Caco-2 (cell line): ENCODE measurements at regions not wholly inside any gene's neighbourhood (a gene's known extent, or its start where the extent isn't known, plus 50 kb on each side); places are given as distances from the start of the nearest gene placed in this dataset.

Experiments
- BruUV-seq: library from RNA; stranded (reverse); fragments of 400-500 nt; replicated peaks from 2 replicates; lab custom pipeline; 2021; lab: Mats Ljungman, UMichigan
- CTCF ChIA-PET: fragments of 300-600 bp; sonication (Branson Sonifier 250); formaldehyde crosslinking; loops from one replicate; lab custom pipeline; 2022; ENCODE audit warnings: antibody characterized with exemption; lab: Charles Lee
- POLR2A ChIA-PET: fragments of 300-600 bp; sonication (Branson Sonifier 250); formaldehyde crosslinking; loops from one replicate; lab custom pipeline; 2022; ENCODE audit warnings: antibody characterized with exemption; lab: Charles Lee
- DNase-seq, 2 experiments: peaks; one replicate each; pipeline versions ENCODE4 v3.0.0 to v3.0.0-alpha.2; 2020 to 2022
- H3K27me3 ChIP-seq: replicated peaks from 2 replicates; pipeline ENCODE4 v1.6.0; 2011; ENCODE audit warnings: low read length; ENCODE audit not compliant: control insufficient read depth, insufficient read depth
- H3K36me3 ChIP-seq: 2 replicates; pipeline ENCODE4 v1.5.1; 2011; ENCODE audit warnings: low read length; ENCODE audit not compliant: control insufficient read depth, insufficient read depth
- H3K4me1 ChIP-seq: fragments of 250-450 bp; sonication (Bioruptor Pico); 2 replicates; pipeline ENCODE4 v1.5.1; 2020; ENCODE audit warnings: mild to moderate bottlenecking
- H3K4me3 ChIP-seq: 2 replicates; pipeline ENCODE4 v1.5.1; 2011; ENCODE audit warnings: low read depth, mild to moderate bottlenecking, control low read depth, low read length
- H3K9me3 ChIP-seq: fragments of 250-450 bp; sonication (Bioruptor Pico); 2 replicates; pipeline ENCODE4 v1.5.1; 2020; ENCODE audit warnings: mild to moderate bottlenecking, moderate library complexity
- H3K27ac Mint-ChIP-seq: one replicate; pipeline ENCODE4 v1.8.0; 2022; ENCODE audit warnings: mixed read lengths; ENCODE audit not compliant: unreplicated experiment
- H3K27me3 Mint-ChIP-seq: one replicate; pipeline ENCODE4 v1.8.0; 2022; ENCODE audit warnings: mixed read lengths; ENCODE audit not compliant: insufficient read depth, unreplicated experiment
- H3K36me3 Mint-ChIP-seq: one replicate; pipeline ENCODE4 v1.8.0; 2022; ENCODE audit warnings: mild to moderate bottlenecking, mixed read lengths; ENCODE audit not compliant: insufficient read depth, unreplicated experiment
- H3K4me1 Mint-ChIP-seq: one replicate; pipeline ENCODE4 v1.8.0; 2022; ENCODE audit warnings: low read depth, mixed read lengths; ENCODE audit not compliant: unreplicated experiment
- H3K4me3 Mint-ChIP-seq: one replicate; pipeline ENCODE4 v1.8.0; 2022; ENCODE audit warnings: mild to moderate bottlenecking, moderate library complexity, mixed read lengths; ENCODE audit not compliant: unreplicated experiment
- H3K9me3 Mint-ChIP-seq: one replicate; pipeline ENCODE4 v1.8.0; 2022; ENCODE audit warnings: mixed read lengths; ENCODE audit not compliant: unreplicated experiment
- CTCF ChIP-seq, 2 experiments: fragments of 200-600 bp in 1 of 2; IDR thresholded peaks; 1 replicate in 1 of 2; 2 replicates in 1 of 2; pipeline versions ENCODE4 v1.5.1 to v1.8.0; 2011 to 2022; ENCODE audit warnings: antibody characterized with exemption in 1 of 2, control low read depth in 1 of 2, inconsistent platforms in 1 of 2, low read depth in 1 of 2, low read length in 1 of 2, mild to moderate bottlenecking in 1 of 2, moderate library complexity in 1 of 2; ENCODE audit not compliant: insufficient read depth in 1 of 2, severe bottlenecking in 1 of 2, unreplicated experiment in 1 of 2
- intact Hi-C: fragments of 100-400 bp; cut with micrococcal nuclease; formaldehyde crosslinking; loops from one replicate; pipeline ENCODE4 v1.10.0; 2022; ENCODE audit not compliant: unreplicated experiment

GRCh38 chr2:180742801-180743200 lies 237.6 kb upstream of the UBE2E3 start:
- no peak overlapping the region for H3K4me3 ChIP-seq
- Mint-ChIP-seq H3K9me3 (no peaks in the 10 kb centered on the region), H3K4me3 (no peak overlapping the region), H3K36me3 (no peaks in the 10 kb centered on the region), H3K27ac (no peak overlapping the region), H3K27me3 (no peaks in the 10 kb centered on the region), H3K4me1 (no peaks in the 10 kb centered on the region)
- no peaks in the 10 kb centered on the region for H3K9me3 ChIP-seq
- H3K36me3 ChIP-seq, result no peaks in the 10 kb centered on the region
- no peaks in the 10 kb centered on the region for H3K4me1 ChIP-seq
- BruUV-seq, result no TSS peak
- ChIA-PET CTCF (no interaction called here), POLR2A (no interaction called here)
- intact Hi-C loops, result no loop called here
- no peaks in the 10 kb centered on the region for H3K27me3 ChIP-seq
- no peak for TF ChIP-seq CTCF (IDR thresholded peaks at IDR 0.05; ENCODE audit: insufficient read depth in 1 of 2, low read depth in 1 of 2, low read length in 1 of 2, severe bottlenecking in 1 of 2, unreplicated experiment in 1 of 2)
- no peak for DNase-seq

GRCh38 chr2:180739070-180739469 lies 241.3 kb upstream of the UBE2E3 start:
- intact Hi-C loops, result no loop called here
- no peak overlapping the region for H3K27ac Mint-ChIP-seq
- TF ChIP-seq CTCF (IDR thresholded peaks at IDR 0.05; ENCODE audit: insufficient read depth in 1 of 2, low read depth in 1 of 2, low read length in 1 of 2, severe bottlenecking in 1 of 2, unreplicated experiment in 1 of 2), result no peak
- no peaks in the 10 kb centered on the region for H3K36me3 Mint-ChIP-seq
- H3K27me3 ChIP-seq, result no peaks in the 10 kb centered on the region
- H3K36me3 ChIP-seq, result no peaks in the 10 kb centered on the region
- H3K9me3 ChIP-seq, result no peaks in the 10 kb centered on the region
- H3K4me3 ChIP-seq, result no peak overlapping the region
- no peaks in the 10 kb centered on the region for H3K9me3 Mint-ChIP-seq
- no peaks in the 10 kb centered on the region for H3K4me1 Mint-ChIP-seq
- no peaks in the 10 kb centered on the region for H3K4me1 ChIP-seq
- no TSS peak for BruUV-seq
- H3K4me3 Mint-ChIP-seq, result no peak overlapping the region
- H3K27me3 Mint-ChIP-seq, result peaks cover 4% of the 10 kb centered on the region
- CTCF ChIA-PET, result no interaction called here
- DNase-seq, result no peak
- POLR2A ChIA-PET, result no interaction called here

- Mint-ChIP-seq H3K36me3 (no peaks in the 10 kb centered on the region), H3K27ac (no peak overlapping the region), H3K27me3 (peaks cover 4% of the 10 kb centered on the region), H3K4me3 (no peak overlapping the region), H3K9me3 (no peaks in the 10 kb centered on the region), H3K4me1 (no peaks in the 10 kb centered on the region)
- no peak for DNase-seq
- intact Hi-C loops, result no loop called here
- 0 out of 2 replicates have a peak, but pooled peaks cover 2% of the 10 kb centered on the region for H3K4me1 ChIP-seq
- ChIA-PET CTCF (no interaction called here), POLR2A (no interaction called here)
- no peaks in the 10 kb centered on the region for H3K36me3 ChIP-seq
- no peaks in the 10 kb centered on the region for H3K27me3 ChIP-seq
- H3K4me3 ChIP-seq, result no peak overlapping the region
- no TSS peak for BruUV-seq
- no peak for TF ChIP-seq CTCF (IDR thresholded peaks at IDR 0.05; ENCODE audit: insufficient read depth in 1 of 2, low read depth in 1 of 2, low read length in 1 of 2, severe bottlenecking in 1 of 2, unreplicated experiment in 1 of 2)
- no peaks in the 10 kb centered on the region for H3K9me3 ChIP-seq
These were observed 244.6 kb upstream of the UBE2E3 start for GRCh38 chr2:180735799-180736198.
